GM12878 (cell line): ENCODE measurements at regions not wholly inside any gene's neighbourhood (a gene's known extent, or its start where the extent isn't known, plus 50 kb on each side); places are given as distances from the start of the nearest gene placed in this dataset.

Source experiments
- ATAC-seq: fragments of 200-7000 bp; cut with Tn5 transposase; 3 replicates; pipeline ENCODE4 v1.9.1; 2020; ENCODE audit warnings: mild to moderate bottlenecking, moderate library complexity
- BruUV-seq: library from RNA; stranded (reverse); fragments of 400-500 nt; replicated peaks from 2 replicates; lab custom pipeline; 2021; lab: Mats Ljungman, UMichigan
- CTCF ChIA-PET: fragments of 300-600 bp; sonication (Branson Sonifier 250); formaldehyde crosslinking; extraction: SDS; loops from one replicate; lab custom pipeline; 2021; ENCODE audit warnings: inconsistent platforms; lab: Yijun Ruan, JAX
- POLR2A ChIA-PET: fragments of 350-600 bp; formaldehyde crosslinking; extraction: SDS; loops from one replicate; lab custom pipeline; 2021; ENCODE audit warnings: inconsistent platforms; lab: Charles Lee
- RAD21 ChIA-PET: fragments of 300-600 bp; sonication (Branson Sonifier 250); formaldehyde crosslinking; loops from one replicate; lab custom pipeline; 2023; ENCODE audit warnings: antibody characterized with exemption; ENCODE audit not compliant: unreplicated experiment; lab: Charles Lee
- SMC1A ChIA-PET: fragments of 300-600 bp; sonication (Branson Sonifier 250); formaldehyde crosslinking; loops from one replicate; lab custom pipeline; 2023; ENCODE audit not compliant: unreplicated experiment, uncharacterized antibody; lab: Charles Lee
- DNase-seq: peaks from one replicate; pipeline ENCODE4 v3.0.0-alpha.2; 2011; ENCODE audit warnings: low read depth, low spot score
- FAIRE-seq: peaks from 3 replicates; lab custom pipeline; 2011; peaks lifted over from hg19 to GRCh38; lab: Jason Lieb, UNC
- H2AFZ ChIP-seq: 2 replicates; pipeline ENCODE4 v1.6.0; 2011; ENCODE audit warnings: low read depth, low read length, control low read depth; ENCODE audit not compliant: control insufficient read depth
- H3K27ac ChIP-seq: 2 replicates; pipeline ENCODE4 v1.5.1; 2011; ENCODE audit warnings: control low read depth; ENCODE audit not compliant: control insufficient read depth, insufficient read depth
- H3K27me3 ChIP-seq, 2 experiments: replicated peaks in 1 of 2; 2 replicates each; pipeline versions ENCODE4 v1.6.0 to v1.6.1; 2011; ENCODE audit warnings: low read length in 1 of 2; ENCODE audit not compliant: control insufficient read depth in 2 of 2, insufficient read depth in 2 of 2
- H3K36me3 ChIP-seq, 2 experiments: 2 replicates each; pipeline ENCODE4 v1.5.1; 2011; ENCODE audit warnings: low read length in 1 of 2; ENCODE audit not compliant: control insufficient read depth in 2 of 2, insufficient read depth in 2 of 2
- H3K4me1 ChIP-seq: 2 replicates; pipeline ENCODE4 v1.6.1; 2011; ENCODE audit warnings: mild to moderate bottlenecking, low read length, moderate library complexity, mixed read lengths; ENCODE audit not compliant: control insufficient read depth, insufficient read depth
- H3K4me2 ChIP-seq: 2 replicates; pipeline ENCODE4 v1.6.0; 2011; ENCODE audit warnings: control low read depth; ENCODE audit not compliant: control insufficient read depth, insufficient read depth
- H3K4me3 ChIP-seq: fragments of 200-600 bp; sonication (generic); 2 replicates; pipeline ENCODE4 v1.5.1; 2016
- H3K79me2 ChIP-seq: 2 replicates; pipeline ENCODE4 v1.6.0; 2011; ENCODE audit warnings: low read length; ENCODE audit not compliant: control insufficient read depth, insufficient read depth
- H3K9ac ChIP-seq: 2 replicates; pipeline ENCODE4 v1.8.0; 2011; ENCODE audit warnings: low read length, control low read depth, mixed read lengths; ENCODE audit not compliant: control insufficient read depth, insufficient read depth
- H3K9me3 ChIP-seq: replicated peaks from 3 replicates; pipeline ENCODE4 v1.5.1; 2011; ENCODE audit warnings: mild to moderate bottlenecking, low read length; ENCODE audit not compliant: control insufficient read depth, insufficient read depth
- H4K20me1 ChIP-seq: 2 replicates; pipeline ENCODE4 v1.6.0; 2011; ENCODE audit not compliant: control insufficient read depth, insufficient read depth
- EP300 ChIP-seq, 2 experiments: fragments of 150-350 bp in 1 of 2; IDR thresholded peaks; 2 replicates each; pipeline ENCODE4 v1.6.1; 2011 to 2012; ENCODE audit warnings: low read depth in 2 of 2, low read length in 2 of 2, borderline replicate concordance in 1 of 2, improper control_type of control experiment in 1 of 2, inconsistent platforms in 1 of 2; ENCODE audit not compliant: control insufficient read depth in 1 of 2
- ETV6 ChIP-seq, 2 experiments: fragments of 450-650 bp in 1 of 2; IDR thresholded peaks in 1 of 2; conservative IDR thresholded peaks in 1 of 2; 2 replicates each; pipeline ENCODE4 v1.6.1; 2014; ENCODE audit warnings: antibody characterized with exemption in 1 of 2, borderline replicate concordance in 1 of 2, low read depth in 1 of 2, mild to moderate bottlenecking in 1 of 2, moderate library complexity in 1 of 2
- FOXM1 ChIP-seq: IDR thresholded peaks from 2 replicates; pipeline ENCODE4 v1.6.1; 2012; ENCODE audit warnings: low read depth, mild to moderate bottlenecking, inconsistent platforms, low read length, moderate library complexity
- IRF5 ChIP-seq: fragments of 450-650 bp; IDR thresholded peaks from 2 replicates; pipeline ENCODE4 v1.6.1; 2017; ENCODE audit warnings: borderline replicate concordance
- LARP7 ChIP-seq: fragments of 450-650 bp; IDR thresholded peaks from 2 replicates; pipeline ENCODE4 v1.6.1; 2017; ENCODE audit warnings: mild to moderate bottlenecking
- MEF2B ChIP-seq: fragments of 450-650 bp; IDR thresholded peaks from 2 replicates; pipeline ENCODE4 v1.6.1; 2018; ENCODE audit warnings: mild to moderate bottlenecking, moderate library complexity; ENCODE audit not compliant: partially characterized antibody, poor library complexity, severe bottlenecking
- MXI1 ChIP-seq: fragments of 150-350 bp; IDR thresholded peaks from 2 replicates; pipeline ENCODE4 v1.6.1; 2011; ENCODE audit warnings: low read depth, mild to moderate bottlenecking, inconsistent platforms, low read length, improper control_type of control experiment
- NR2C1 ChIP-seq: fragments of 450-650 bp; IDR thresholded peaks from 2 replicates; pipeline ENCODE4 v1.6.1; 2017; ENCODE audit warnings: antibody characterized with exemption, mild to moderate bottlenecking, moderate library complexity
- NR2F1 ChIP-seq: fragments of 450-650 bp; conservative IDR thresholded peaks from 2 replicates; pipeline ENCODE4 v1.6.1; 2017; ENCODE audit warnings: mild to moderate bottlenecking
- NRF1 ChIP-seq: conservative IDR thresholded peaks from 2 replicates; pipeline ENCODE4 v1.6.1; 2011; ENCODE audit warnings: mild to moderate bottlenecking, low read depth, low read length, improper control_type of control experiment
- PAX5 ChIP-seq: IDR thresholded peaks from 2 replicates; pipeline ENCODE4 v1.6.1; 2011; ENCODE audit warnings: low read depth, low read length, borderline replicate concordance
- SMAD5 ChIP-seq: IDR thresholded peaks from 2 replicates; pipeline ENCODE4 v1.6.1; 2016; ENCODE audit warnings: antibody characterized with exemption, low read depth
- SMARCA5 ChIP-seq: fragments of 450-650 bp; IDR thresholded peaks from 2 replicates; pipeline ENCODE4 v1.6.1; 2017; ENCODE audit warnings: mild to moderate bottlenecking
- SREBF2 ChIP-seq: IDR thresholded peaks from 2 replicates; pipeline ENCODE4 v1.6.1; 2012; ENCODE audit warnings: mild to moderate bottlenecking, low read length
- STAT3 ChIP-seq: IDR thresholded peaks from 2 replicates; pipeline ENCODE4 v1.6.1; 2011; ENCODE audit warnings: low read depth, low read length, improper control_type of control experiment
- YBX1 ChIP-seq: fragments of 450-650 bp; IDR thresholded peaks from 2 replicates; pipeline ENCODE4 v1.6.1; 2016; ENCODE audit warnings: antibody characterized with exemption
- WGBS: methylation state at CpG from one replicate; pipeline ENCODE4 v1.1.6; 2016; ENCODE audit warnings: low lambda C conversion rate; ENCODE audit not compliant: insufficient replicate concordance, insufficient coverage; ENCODE audit errors: missing lambda C conversion rate; 5-methylcytosine and 5-hydroxymethylcytosine counted together
- in situ Hi-C: fragments of 300-500 bp; cut with MboI; formaldehyde crosslinking; loops from 9 replicates; pipeline ENCODE4 v1.14.3; 2018; ENCODE audit warnings: mixed read lengths
- intact Hi-C: fragments of 100-400 bp; cut with micrococcal nuclease; formaldehyde crosslinking; loops from one replicate; pipeline ENCODE4 v1.14.2; 2022; ENCODE audit not compliant: unreplicated experiment
- TF ChIP-seq, protein P1 (sequence below): fragments of 450-650 bp; conservative IDR thresholded peaks from 2 replicates; pipeline ENCODE4 v1.6.1; 2017; ENCODE audit warnings: mild to moderate bottlenecking, moderate library complexity

- no peaks in the 10 kb centered on the region for H4K20me1 ChIP-seq
- H3K27ac ChIP-seq, result no peak overlapping the region
- ChIA-PET RAD21 (no interaction called here), SMC1A (no interaction called here), CTCF (interaction anchor here (0.9 kb wide), 1 partner anchor 14 kb away, joined by 3 read pairs; no protein-coding TSS in a partner anchor), POLR2A (no interaction called here)
- no peak for DNase-seq
- no peaks in the 10 kb centered on the region for H3K79me2 ChIP-seq
- H3K27me3 ChIP-seq, result no peaks in the 10 kb centered on the region
- in situ Hi-C loops, result no loop called here
- 8% methylated on average over 6 of the region's 6 CpGs for WGBS
- no peak for FAIRE-seq
- no peaks in the 10 kb centered on the region for H3K36me3 ChIP-seq
- H3K4me3 ChIP-seq, result no peak overlapping the region
- no peak for TF ChIP-seq ETV6 (conservative IDR thresholded peaks at IDR 0.05 in 1 of 2, IDR thresholded peaks at IDR 0.05 in 1 of 2; ENCODE audit: borderline replicate concordance in 1 of 2, low read depth in 1 of 2)
- TF ChIP-seq, protein P1, sequence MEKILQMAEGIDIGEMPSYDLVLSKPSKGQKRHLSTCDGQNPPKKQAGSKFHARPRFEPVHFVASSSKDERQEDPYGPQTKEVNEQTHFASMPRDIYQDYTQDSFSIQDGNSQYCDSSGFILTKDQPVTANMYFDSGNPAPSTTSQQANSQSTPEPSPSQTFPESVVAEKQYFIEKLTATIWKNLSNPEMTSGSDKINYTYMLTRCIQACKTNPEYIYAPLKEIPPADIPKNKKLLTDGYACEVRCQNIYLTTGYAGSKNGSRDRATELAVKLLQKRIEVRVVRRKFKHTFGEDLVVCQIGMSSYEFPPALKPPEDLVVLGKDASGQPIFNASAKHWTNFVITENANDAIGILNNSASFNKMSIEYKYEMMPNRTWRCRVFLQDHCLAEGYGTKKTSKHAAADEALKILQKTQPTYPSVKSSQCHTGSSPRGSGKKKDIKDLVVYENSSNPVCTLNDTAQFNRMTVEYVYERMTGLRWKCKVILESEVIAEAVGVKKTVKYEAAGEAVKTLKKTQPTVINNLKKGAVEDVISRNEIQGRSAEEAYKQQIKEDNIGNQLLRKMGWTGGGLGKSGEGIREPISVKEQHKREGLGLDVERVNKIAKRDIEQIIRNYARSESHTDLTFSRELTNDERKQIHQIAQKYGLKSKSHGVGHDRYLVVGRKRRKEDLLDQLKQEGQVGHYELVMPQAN, result no peak
- no peak for TF ChIP-seq SMAD5
- TF ChIP-seq FOXM1, result no peak
- no peak for TF ChIP-seq SREBF2
- no peak for TF ChIP-seq NR2C1
- TF ChIP-seq NR2F1, result no peak
- TF ChIP-seq EP300 (IDR thresholded peaks at IDR 0.05; ENCODE audit: borderline replicate concordance in 1 of 2, control insufficient read depth in 1 of 2, low read depth in 2 of 2, low read length in 2 of 2), result no peak
- TF ChIP-seq NRF1, result no peak
- TF ChIP-seq STAT3, result no peak
- no peak for TF ChIP-seq YBX1
- no peak for TF ChIP-seq PAX5
- no peak for TF ChIP-seq IRF5
- TF ChIP-seq MXI1, result no peak
- TF ChIP-seq SMARCA5, result no peak
- TF ChIP-seq LARP7, result no peak
- TF ChIP-seq MEF2B, result no peak
- no peak overlapping the region for H3K9ac ChIP-seq
- no TSS peak for BruUV-seq
- H3K9me3 ChIP-seq, result no peaks in the 10 kb centered on the region
- ATAC-seq, result no peak
- intact Hi-C loops, result no loop called here
- H3K4me1 ChIP-seq, result no peaks in the 10 kb centered on the region
- no peak overlapping the region for H3K4me2 ChIP-seq
- no peak overlapping the region for H2AFZ ChIP-seq
Measured at GRCh38 chr2:6647046-6647445, 218.7 kb downstream of the CMPK2 start.
